Neuron (in vitro differentiated cells): ENCODE measurements at regions not wholly inside any gene's neighbourhood (a gene's known extent, or its start where the extent isn't known, plus 50 kb on each side); places are given as distances from the start of the nearest gene placed in this dataset.
"Not testable (repeated sequence)": the region's sequence is repeated elsewhere in the genome, so short reads cannot be mapped to it uniquely, and the experiment has no call there.

Experiments
- H2AFZ ChIP-seq: one replicate; pipeline ENCODE4 v1.6.1; 2013; ENCODE audit warnings: low read depth, mild to moderate bottlenecking, inconsistent platforms, low read length, moderate library complexity
- H3K27me3 ChIP-seq: one replicate; pipeline ENCODE4 v1.6.1; 2013; ENCODE audit warnings: low read length; ENCODE audit not compliant: insufficient read depth
- H3K36me3 ChIP-seq: one replicate; pipeline ENCODE4 v1.6.1; 2013; ENCODE audit warnings: low read length; ENCODE audit not compliant: insufficient read depth
- H3K4me1 ChIP-seq: one replicate; pipeline ENCODE4 v1.6.1; 2013; ENCODE audit warnings: low read length; ENCODE audit not compliant: insufficient read depth
- H3K4me3 ChIP-seq: 2 replicates; pipeline ENCODE4 v1.5.1; 2013; ENCODE audit warnings: mild to moderate bottlenecking, low read length, moderate library complexity
- H3K9me3 ChIP-seq: one replicate; pipeline ENCODE4 v1.6.1; 2013; ENCODE audit warnings: low read length

GRCh38 chr4:104381729-104382128 is 113.0 kb downstream of the CXXC4 start:
- no peak overlapping the region for H2AFZ ChIP-seq

GRCh38 chr4:104365618-104366017 is 129.1 kb downstream of the CXXC4 start:
- no peak overlapping the region for H2AFZ ChIP-seq
- no peaks in the 10 kb centered on the region for H3K4me1 ChIP-seq

More at GRCh38 chr4:104381729-104382128, 113.0 kb downstream of the CXXC4 start:
- H3K4me1 ChIP-seq: no peaks in the 10 kb centered on the region
- H3K9me3 ChIP-seq: no peaks in the 10 kb centered on the region
- no peaks in the 10 kb centered on the region for H3K27me3 ChIP-seq
- no peaks in the 10 kb centered on the region for H3K36me3 ChIP-seq
- no peak overlapping the region for H3K4me3 ChIP-seq

GRCh38 chr4:104353481-104353880 is 141.2 kb downstream of the CXXC4 start:
- Histone ChIP-seq H3K9me3 (peaks cover 5% of the 10 kb centered on the region), H3K36me3 (no peaks in the 10 kb centered on the region), H3K4me3 (no peak overlapping the region), H3K27me3 (no peaks in the 10 kb centered on the region), H3K4me1 (no peaks in the 10 kb centered on the region), H2AFZ (no peak overlapping the region)

More at GRCh38 chr4:104365618-104366017, 129.1 kb downstream of the CXXC4 start:
- no peaks in the 10 kb centered on the region for H3K27me3 ChIP-seq
- no peaks in the 10 kb centered on the region for H3K9me3 ChIP-seq
- no peak overlapping the region for H3K4me3 ChIP-seq
- H3K36me3 ChIP-seq: no peaks in the 10 kb centered on the region

GRCh38 chr4:104352211-104352610 is 142.5 kb downstream of the CXXC4 start:
- Histone ChIP-seq H3K36me3 (no peaks in the 10 kb centered on the region), H3K27me3 (no peaks in the 10 kb centered on the region), H3K9me3 (peaks cover 5% of the 10 kb centered on the region), H3K4me1 (no peaks in the 10 kb centered on the region), H2AFZ (no peak overlapping the region), H3K4me3 (no peak overlapping the region)

- H3K27me3 ChIP-seq: no peaks in the 10 kb centered on the region
- H3K4me3 ChIP-seq: no peak overlapping the region
- no peaks in the 10 kb centered on the region for H3K36me3 ChIP-seq
- H2AFZ ChIP-seq: no peak overlapping the region
- H3K9me3 ChIP-seq: peaks cover 5% of the 10 kb centered on the region
- H3K4me1 ChIP-seq: no peaks in the 10 kb centered on the region
Measured at GRCh38 chr4:104351706-104352105, 143.0 kb downstream of the CXXC4 start.

GRCh38 chr4:104345598-104346242 is 149.0 kb downstream of the CXXC4 start:
- no peak overlapping the region for H3K4me3 ChIP-seq
- no peaks in the 10 kb centered on the region for H3K27me3 ChIP-seq
- H3K9me3 ChIP-seq: no peaks in the 10 kb centered on the region
- no peaks in the 10 kb centered on the region for H3K4me1 ChIP-seq
- no peak overlapping the region for H2AFZ ChIP-seq
- no peaks in the 10 kb centered on the region for H3K36me3 ChIP-seq

GRCh38 chr4:104344342-104344980 is 150.2 kb downstream of the CXXC4 start:
- no peak overlapping the region for H2AFZ ChIP-seq
- H3K27me3 ChIP-seq: no peaks in the 10 kb centered on the region
- no peaks in the 10 kb centered on the region for H3K36me3 ChIP-seq
- H3K4me1 ChIP-seq: no peaks in the 10 kb centered on the region
- no peak overlapping the region for H3K4me3 ChIP-seq
- no peaks in the 10 kb centered on the region for H3K9me3 ChIP-seq

GRCh38 chr4:104334410-104334809 is 160.3 kb downstream of the CXXC4 start:
- no peak overlapping the region for H3K4me3 ChIP-seq
- H3K4me1 ChIP-seq: no peaks in the 10 kb centered on the region
- H3K9me3 ChIP-seq: no peaks in the 10 kb centered on the region
- no peaks in the 10 kb centered on the region for H3K27me3 ChIP-seq
- H3K36me3 ChIP-seq: no peaks in the 10 kb centered on the region
- no peak overlapping the region for H2AFZ ChIP-seq

- Histone ChIP-seq H3K9me3 (no peaks in the 10 kb centered on the region), H2AFZ (no peak overlapping the region), H3K27me3 (no peaks in the 10 kb centered on the region), H3K4me3 (no peak overlapping the region), H3K4me1 (no peaks in the 10 kb centered on the region), H3K36me3 (no peaks in the 10 kb centered on the region)
Measured at GRCh38 chr4:104330125-104330905, 164.4 kb downstream of the CXXC4 start.

- H3K4me3 ChIP-seq, H2AFZ ChIP-seq, H3K27me3 ChIP-seq, H3K4me1 ChIP-seq, H3K9me3 ChIP-seq, H3K36me3 ChIP-seq: not testable (repeated sequence)
Measured at GRCh38 chr4:104326991-104327694, 167.6 kb downstream of the CXXC4 start.

- Histone ChIP-seq H3K9me3 (no peaks in the 10 kb centered on the region), H3K27me3 (no peaks in the 10 kb centered on the region), H2AFZ (no peak overlapping the region), H3K36me3 (no peaks in the 10 kb centered on the region), H3K4me1 (no peaks in the 10 kb centered on the region), H3K4me3 (no peak overlapping the region)
Measured at GRCh38 chr4:104302731-104303130, 192.0 kb downstream of the CXXC4 start.

- no peak overlapping the region for H3K4me3 ChIP-seq
- H2AFZ ChIP-seq: no peak overlapping the region
- H3K9me3 ChIP-seq: no peaks in the 10 kb centered on the region
- no peaks in the 10 kb centered on the region for H3K4me1 ChIP-seq
- no peaks in the 10 kb centered on the region for H3K36me3 ChIP-seq
- H3K27me3 ChIP-seq: no peaks in the 10 kb centered on the region
Measured at GRCh38 chr4:104294811-104295210, 199.9 kb downstream of the CXXC4 start.

- Histone ChIP-seq H3K4me1 (no peaks in the 10 kb centered on the region), H2AFZ (no peak overlapping the region), H3K4me3 (no peak overlapping the region), H3K36me3 (no peaks in the 10 kb centered on the region), H3K9me3 (no peaks in the 10 kb centered on the region), H3K27me3 (no peaks in the 10 kb centered on the region)
Measured at GRCh38 chr4:104286867-104287266, 207.8 kb downstream of the CXXC4 start.
